ENCODE measurements at regions not wholly inside any gene's neighbourhood (a gene's known extent, or its start where the extent isn't known, plus 50 kb on each side); places are given as distances from the start of the nearest gene placed in this dataset.
A peak's percentile ranks its signal among the peaks of the same experiment; 100 is the strongest.

GRCh38 chr11:70501933-70502540 lies 103.7 kb downstream of the CTTN start:
- peak; percentile 67 for DNase-seq

DNA sequence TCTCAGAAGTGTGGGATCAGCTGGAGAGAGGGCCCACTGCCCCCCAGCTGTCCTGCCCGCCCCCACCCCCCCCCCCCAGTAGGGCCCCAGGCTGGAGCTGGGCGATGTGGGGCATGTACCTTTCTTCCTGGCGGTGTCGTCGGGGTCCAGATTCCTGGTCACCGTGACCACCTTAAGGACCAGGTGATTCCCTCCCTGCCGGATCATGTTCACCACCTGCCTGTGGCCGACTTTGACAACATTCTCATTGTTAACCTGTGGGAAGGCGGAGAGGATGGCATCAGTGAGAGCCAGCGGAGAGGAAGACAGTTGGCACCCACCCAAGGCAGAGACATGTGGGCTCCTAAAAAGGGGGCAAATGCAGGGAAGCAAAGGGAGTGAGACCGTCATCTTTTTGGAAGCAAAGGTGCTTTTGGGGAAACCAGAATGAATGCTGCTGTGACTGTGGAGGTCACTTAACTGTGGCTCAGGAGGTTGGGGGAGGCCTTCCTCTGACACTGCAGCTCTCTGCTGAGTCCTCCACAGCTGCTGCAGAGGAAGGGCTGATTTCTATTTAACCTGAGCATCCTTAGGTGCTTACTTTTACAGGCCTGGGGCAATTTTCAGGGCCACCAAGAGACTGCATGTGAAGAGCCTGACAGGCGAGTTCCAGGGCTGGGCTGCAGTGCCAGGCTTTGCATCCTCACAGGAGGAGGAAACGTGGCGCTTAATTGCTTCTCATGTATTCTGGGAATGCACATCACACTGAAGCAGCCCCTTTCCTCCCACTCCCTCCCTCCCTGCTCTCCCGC lies 104.5 kb downstream of the CTTN start:
- peak; percentile 95 for DNase-seq

DNA sequence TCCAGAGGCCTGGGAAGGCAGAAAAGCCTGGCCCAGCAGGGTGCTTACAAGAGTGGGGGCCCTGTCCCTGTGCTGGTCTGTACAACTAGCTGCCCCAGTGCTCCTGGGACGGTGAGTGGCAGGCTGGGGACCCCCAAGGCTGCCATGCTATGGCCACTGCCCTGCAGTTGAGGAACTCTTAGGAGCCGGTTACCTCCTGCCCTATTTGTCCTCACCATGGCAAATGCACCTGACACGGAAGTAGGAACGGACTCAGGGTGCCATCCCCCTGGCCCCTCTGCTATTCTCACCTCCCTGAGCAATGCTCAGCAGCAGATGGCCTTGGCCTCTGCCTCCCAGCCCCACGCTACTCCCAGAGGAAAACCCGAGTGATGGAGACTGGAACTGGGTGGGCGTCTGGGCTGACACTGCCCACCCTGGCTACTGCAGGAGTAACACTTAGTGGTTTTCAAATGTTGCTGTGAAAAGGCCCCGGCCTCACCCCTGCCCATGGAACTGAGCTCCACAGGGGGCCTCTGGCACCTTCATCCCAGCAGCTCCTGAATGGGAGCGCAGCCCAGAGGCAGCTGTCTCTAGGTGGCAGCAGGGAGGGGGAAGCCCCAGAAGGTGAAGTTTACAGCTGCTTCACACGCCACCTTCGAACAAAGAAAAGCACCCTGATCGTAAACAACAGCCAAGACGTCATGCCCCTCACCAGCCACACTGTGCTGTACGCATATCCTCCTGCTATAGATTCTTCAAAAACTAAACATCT lies 105.3 kb downstream of the CTTN start:
- DNase-seq = peak; percentile 86

- DNase-seq = no peak
These were observed 106.1 kb downstream of the CTTN start for GRCh38 chr11:70504246-70505020.

DNA sequence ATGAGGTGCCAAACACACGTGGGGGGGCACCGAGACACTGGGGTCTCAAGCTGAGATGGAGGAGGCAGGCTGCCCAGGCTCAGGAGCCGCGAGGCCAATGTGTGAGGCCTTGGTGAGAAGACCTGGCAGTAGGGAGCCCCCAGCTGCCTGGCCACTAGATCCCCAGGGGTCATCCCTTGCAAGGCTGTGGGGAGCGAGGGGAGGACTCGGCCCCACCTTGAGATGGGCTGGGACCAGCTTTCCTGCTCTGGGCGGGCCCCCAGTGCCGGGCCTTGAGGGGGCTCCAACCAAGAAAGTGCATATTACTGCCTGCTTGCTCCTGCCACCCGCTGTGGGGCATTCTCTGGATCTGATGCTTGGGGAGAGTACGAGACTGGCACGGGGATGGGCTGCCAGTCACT lies 107.0 kb downstream of the CTTN start:
- DNase-seq = no peak

DNA sequence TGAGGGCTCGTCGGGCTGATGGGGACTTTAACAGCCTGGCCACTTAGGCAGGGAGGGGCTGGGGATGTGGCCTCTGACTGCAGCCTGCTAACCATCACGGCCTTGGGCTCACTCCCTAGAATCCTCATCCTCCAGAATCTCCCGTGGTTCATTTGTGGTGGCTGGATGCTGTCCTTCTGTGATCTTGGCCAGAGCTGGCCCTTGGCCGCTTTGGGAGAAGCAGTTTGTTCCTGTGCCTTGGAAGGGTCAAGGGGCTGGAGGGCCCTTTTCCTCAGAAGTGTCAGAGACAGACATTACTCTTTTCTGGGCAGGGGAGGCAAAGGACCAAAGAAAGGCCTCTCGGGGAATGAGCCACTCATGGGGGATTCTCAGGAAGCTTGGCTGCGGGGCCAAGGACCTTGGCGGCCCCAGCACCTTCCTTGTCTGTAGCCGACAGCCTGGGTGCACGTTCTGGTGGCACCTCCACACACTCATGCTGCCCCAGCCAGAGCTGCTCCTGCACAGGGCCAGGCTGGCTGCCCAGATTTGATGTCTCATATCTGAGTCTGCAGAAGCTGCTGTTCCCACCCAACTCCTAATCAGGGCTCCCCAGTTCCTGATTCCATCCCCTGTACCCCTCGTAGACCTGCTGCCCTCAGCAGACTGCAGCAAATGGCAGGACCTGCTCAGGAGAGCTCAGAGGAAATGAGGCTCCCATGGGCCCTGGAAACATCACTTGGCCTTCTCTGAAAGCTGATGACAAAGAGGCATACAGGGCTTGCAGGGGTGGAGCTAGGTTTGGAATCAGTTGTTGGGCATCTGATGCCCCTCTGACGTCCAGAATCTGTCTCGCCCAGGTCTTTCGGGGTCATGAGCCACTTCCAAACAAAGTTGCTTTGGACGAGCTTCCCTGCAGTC lies 107.7 kb downstream of the CTTN start:
- no peak for DNase-seq

GRCh38 chr11:70506658-70506970 lies 108.3 kb downstream of the CTTN start:
- no peak for DNase-seq

- no peak for DNase-seq
These were observed 108.7 kb downstream of the CTTN start for GRCh38 chr11:70506986-70507385.

- DNase-seq = no peak
These were observed 109.3 kb downstream of the CTTN start for GRCh38 chr11:70507466-70508230.

DNA sequence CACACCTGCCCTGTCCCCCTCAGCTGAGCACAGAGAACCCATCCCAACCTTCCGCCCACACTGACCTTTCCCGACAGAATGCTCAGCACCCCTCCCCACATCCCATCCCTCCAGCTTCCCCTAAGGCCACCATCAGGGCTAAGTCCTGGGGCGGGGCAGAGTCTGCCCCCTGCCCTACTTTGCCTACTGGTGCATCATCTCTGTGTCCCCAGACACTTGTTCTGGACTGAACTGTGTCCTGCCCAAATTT lies 109.8 kb downstream of the CTTN start:
- DNase-seq = no peak

GRCh38 chr11:70509476-70509875 lies 111.1 kb downstream of the CTTN start:
- no peak for DNase-seq

DNA sequence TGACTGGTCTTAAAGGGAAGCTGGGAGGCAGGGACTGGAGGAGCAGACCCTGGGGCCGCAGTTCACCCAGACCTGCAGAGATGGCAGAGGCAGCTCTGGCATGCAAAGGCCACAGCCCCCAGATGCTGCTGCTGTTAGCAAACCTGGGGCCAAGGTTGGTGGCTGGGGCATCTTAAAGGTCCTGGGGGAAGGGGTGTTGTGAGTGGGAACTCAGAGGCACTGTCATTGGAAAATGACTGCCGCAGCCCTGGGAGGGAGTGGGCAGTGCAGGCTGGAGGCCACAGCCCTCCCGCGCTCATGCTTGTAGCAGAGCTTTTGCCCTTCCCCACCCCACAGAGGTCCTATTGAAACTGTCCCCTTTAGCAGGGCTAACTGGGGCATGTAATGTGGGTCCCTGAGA lies 111.8 kb downstream of the CTTN start:
- DNase-seq = no peak

DNA sequence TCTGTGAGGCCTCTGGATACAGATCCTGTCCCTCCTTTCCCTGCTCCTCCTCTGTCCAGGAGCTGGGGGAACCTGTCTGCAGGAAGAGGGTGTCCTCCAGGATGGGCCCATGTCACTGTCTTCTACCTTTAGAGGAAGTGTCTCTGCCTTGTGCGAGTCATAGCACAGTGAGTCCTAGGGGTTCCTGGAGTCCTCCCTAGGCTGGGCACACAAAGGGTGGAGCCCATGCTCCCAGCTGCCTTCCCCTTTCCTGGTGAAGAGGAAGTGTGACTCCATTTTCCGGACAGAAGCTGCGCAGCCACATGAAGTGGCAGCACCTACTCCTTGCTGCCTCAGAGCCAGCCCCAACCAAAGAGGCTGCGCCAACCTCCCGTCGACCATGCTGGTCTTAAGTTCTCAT lies 112.2 kb downstream of the CTTN start:
- DNase-seq = no peak

DNA sequence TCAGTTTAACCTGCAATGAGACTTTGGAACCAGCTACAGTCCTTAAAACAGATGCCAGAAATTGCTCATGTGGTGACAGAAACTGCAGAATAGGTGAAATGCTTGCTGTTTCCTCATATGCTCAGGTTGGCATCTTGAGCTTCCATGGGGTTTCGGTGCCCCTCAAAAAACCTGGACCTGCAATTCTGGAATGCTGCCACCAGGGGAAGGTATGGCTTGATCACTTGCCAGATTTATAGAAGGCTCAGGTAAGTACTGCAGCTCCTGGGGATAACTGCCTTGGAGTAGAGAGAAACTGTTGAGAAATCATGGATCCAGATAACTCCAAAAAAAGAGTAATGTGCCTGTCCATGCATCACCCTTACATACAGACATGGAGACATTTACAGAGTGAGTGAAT lies 113.0 kb downstream of the CTTN start:
- no peak for DNase-seq

GRCh38 chr11:70512716-70513115 lies 114.4 kb downstream of the CTTN start:
- DNase-seq = no peak

DNA sequence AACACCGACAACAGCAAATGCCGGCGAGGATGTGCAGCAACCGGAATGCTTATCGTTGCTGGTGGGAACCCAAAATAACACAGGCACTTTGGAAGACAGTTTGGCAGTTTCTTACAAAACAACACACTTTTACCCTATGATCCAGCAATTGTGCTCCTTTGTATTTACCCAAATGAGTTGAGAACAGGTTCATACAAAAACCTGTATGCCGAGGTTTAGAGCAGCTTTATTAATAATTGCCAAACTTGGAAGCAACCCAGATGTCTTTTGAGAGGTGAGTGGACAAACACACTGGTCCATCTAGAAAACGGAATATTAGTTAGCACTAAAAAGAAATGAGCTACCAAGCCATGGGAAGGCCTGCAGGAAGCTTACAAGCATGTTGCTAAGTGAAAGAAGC lies 118.9 kb downstream of the CTTN start:
- DNase-seq = no peak

- DNase-seq = no peak
These were observed 119.9 kb downstream of the CTTN start for GRCh38 chr11:70517988-70518907.

DNA sequence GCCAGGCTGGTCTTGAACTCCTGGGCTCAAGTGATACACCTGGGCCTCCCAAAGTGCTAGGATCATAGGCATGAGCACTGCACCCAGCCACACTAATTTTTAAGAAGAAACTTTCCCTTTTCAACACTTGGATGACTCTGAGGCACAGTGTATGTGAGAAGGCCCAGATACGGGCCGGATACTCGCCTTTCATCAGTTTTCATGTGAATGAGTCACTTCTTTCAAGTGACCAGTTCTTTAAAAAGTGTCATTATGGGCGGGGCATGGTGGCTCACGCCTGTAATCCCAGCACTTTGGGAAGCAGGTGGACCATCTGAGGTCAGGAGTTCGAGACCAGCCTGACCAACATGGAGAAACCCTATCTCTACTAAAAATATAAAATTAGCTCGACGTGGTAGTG lies 120.8 kb downstream of the CTTN start:
- DNase-seq = no peak

DNA sequence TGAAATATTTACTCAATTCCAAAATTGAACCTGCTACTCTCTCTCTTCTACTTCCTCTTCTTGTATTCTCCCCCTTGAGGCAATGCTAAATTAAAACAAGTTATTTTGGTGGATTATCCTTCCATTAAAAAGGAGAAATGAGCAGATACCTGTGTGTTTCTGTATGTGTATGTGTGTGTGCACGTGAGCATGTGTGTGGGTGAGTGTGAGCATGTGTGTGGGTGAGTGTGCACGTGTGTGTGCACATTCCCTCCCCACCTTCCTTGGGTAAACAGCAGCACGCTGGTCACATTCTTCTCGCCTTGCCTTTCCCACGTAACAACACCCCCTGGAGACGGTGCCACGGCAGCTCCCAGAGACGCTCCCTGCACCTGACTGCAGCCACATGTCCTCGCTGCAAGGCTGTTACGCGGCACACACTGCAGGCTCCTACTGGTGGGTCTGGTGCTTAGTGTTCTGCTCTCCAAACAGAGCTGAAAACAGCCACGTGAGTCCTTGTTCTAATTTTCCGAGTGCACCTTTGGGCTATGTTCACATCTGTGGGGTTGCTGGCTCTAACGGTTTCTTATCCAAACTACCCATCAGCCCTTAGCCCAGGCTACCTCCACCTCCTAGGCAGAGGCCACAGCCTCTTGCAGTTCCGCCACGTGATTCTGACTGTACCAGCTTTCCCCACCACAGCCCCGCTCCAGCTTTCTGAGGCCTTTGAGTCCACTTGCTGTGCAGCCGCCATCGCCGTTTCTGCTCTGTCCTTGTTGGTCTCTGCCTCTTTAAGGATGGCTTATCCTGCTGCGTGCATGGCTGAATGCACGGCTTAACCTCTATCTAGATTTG lies 123.4 kb downstream of the CTTN start:
- DNase-seq = no peak

- DNase-seq = no peak
These were observed 123.9 kb downstream of the CTTN start for GRCh38 chr11:70522309-70522592.
